ENCODE measurements at regions not wholly inside any gene's neighbourhood (a gene's known extent, or its start where the extent isn't known, plus 50 kb on each side); places are given as distances from the start of the nearest gene placed in this dataset.

- DNase-seq = no peak
Measured at GRCh38 chr3:74506246-74506645, 108.2 kb downstream of the CNTN3 start.

- no peak for DNase-seq
Measured at GRCh38 chr3:74501007-74501406, 113.5 kb downstream of the CNTN3 start.

- no peak for DNase-seq
Measured at GRCh38 chr3:74500257-74500656, 114.2 kb downstream of the CNTN3 start.

GRCh38 chr3:74491874-74492273, 122.6 kb downstream of the CNTN3 start:
- DNase-seq = no peak

GRCh38 chr3:74489050-74489792, 125.2 kb downstream of the CNTN3 start:
- no peak for DNase-seq

- DNase-seq = no peak
Measured at GRCh38 chr3:74479915-74480314, 134.5 kb downstream of the CNTN3 start.

- no peak for DNase-seq
Measured at GRCh38 chr3:74470313-74470712, 144.1 kb downstream of the CNTN3 start.

- DNase-seq = no peak
Measured at GRCh38 chr3:74469713-74470112, 144.7 kb downstream of the CNTN3 start.

GRCh38 chr3:74469151-74469550, 145.3 kb downstream of the CNTN3 start:
- no peak for DNase-seq

GRCh38 chr3:74465715-74466410, 148.6 kb downstream of the CNTN3 start:
- no peak for DNase-seq

GRCh38 chr3:74463515-74463914, 150.9 kb downstream of the CNTN3 start:
- DNase-seq = no peak

- no peak for DNase-seq
Measured at GRCh38 chr3:74456166-74456565, 158.3 kb downstream of the CNTN3 start.

GRCh38 chr3:74447221-74447620, 167.2 kb downstream of the CNTN3 start:
- DNase-seq = peak; percentile 60 to 89

GRCh38 chr3:74445541-74445940, 168.9 kb downstream of the CNTN3 start:
- DNase-seq = no peak

GRCh38 chr3:74443102-74443501, 171.4 kb downstream of the CNTN3 start:
- DNase-seq = no peak

GRCh38 chr3:74442683-74443082, 171.8 kb downstream of the CNTN3 start:
- no peak for DNase-seq

GRCh38 chr3:74442068-74442467, 172.4 kb downstream of the CNTN3 start:
- DNase-seq = no peak

- DNase-seq = no peak
Measured at GRCh38 chr3:74436184-74436583, 178.3 kb downstream of the CNTN3 start.

- no peak for DNase-seq
Measured at GRCh38 chr3:74435631-74436030, 178.8 kb downstream of the CNTN3 start.

- no peak for DNase-seq
Measured at GRCh38 chr3:74434406-74434805, 180.1 kb downstream of the CNTN3 start.

- DNase-seq = no peak
Measured at GRCh38 chr3:74426571-74426970, 187.9 kb downstream of the CNTN3 start.

- DNase-seq = no peak
Measured at GRCh38 chr3:74423867-74424266, 190.6 kb downstream of the CNTN3 start.

- no peak for DNase-seq
Measured at GRCh38 chr3:74420538-74421124, 193.8 kb downstream of the CNTN3 start.

- DNase-seq = no peak
Measured at GRCh38 chr3:74415731-74416130, 198.7 kb downstream of the CNTN3 start.

Measured in NCI-H524 (cell line).